Body of pancreas (tissue), 4 donors: ENCODE measurements at regions not wholly inside any gene's neighbourhood (a gene's known extent, or its start where the extent isn't known, plus 50 kb on each side); places are given as distances from the start of the nearest gene placed in this dataset.

Experiments used
- ATAC-seq: fragments of 150-250 bp; one replicate; pipeline ENCODE4 v1.9.1; 2016
- DNase-seq, 4 donors: peaks; one replicate each; pipeline ENCODE4 v3.0.0-alpha.2; 2019
- H3K27ac ChIP-seq, 4 donors: fragments of 200-600 bp; sonication (generic); 1 replicate in 3 of 4; 2 replicates in 1 of 4; pipeline versions ENCODE4 v1.5.1 to v1.6.1; 2016 to 2019; ENCODE audit warnings: mild to moderate bottlenecking in 1 of 4, mixed read lengths in 1 of 4, moderate library complexity in 1 of 4
- H3K27me3 ChIP-seq, 2 donors: fragments of 200-600 bp; sonication (generic); one replicate each; pipeline ENCODE4 v1.6.0; 2016; ENCODE audit warnings: mild to moderate bottlenecking in 1 of 2
- H3K36me3 ChIP-seq, 2 donors: fragments of 200-600 bp; sonication (generic); replicated peaks in 1 of 2; 2 replicates each; pipeline ENCODE4 v1.5.1; 2016; ENCODE audit warnings: low read depth in 2 of 2; ENCODE audit not compliant: insufficient read depth in 1 of 2
- H3K4me1 ChIP-seq: fragments of 200-600 bp; sonication (generic); one replicate; pipeline ENCODE4 v1.6.0; 2016
- H3K4me3 ChIP-seq, 2 donors: fragments of 200-600 bp; sonication (generic); 1 replicate in 1 of 2; 2 replicates in 1 of 2; pipeline ENCODE4 v1.5.1; 2016 to 2019
- H3K9me3 ChIP-seq, 3 donors: fragments of 200-600 bp; sonication (generic); 1 replicate in 2 of 3; 2 replicates in 1 of 3; pipeline ENCODE4 v1.5.1; 2016
- POLR2A ChIP-seq, 3 donors: fragments of 450-650 bp; IDR thresholded peaks; one replicate each; pipeline ENCODE4 v1.6.1; 2016; ENCODE audit warnings: antibody characterized with exemption in 3 of 3, mild to moderate bottlenecking in 2 of 3
- WGBS, 2 donors: methylation state at CpG; one replicate each; pipeline ENCODE4 v1.1.5; 2017; 5-methylcytosine and 5-hydroxymethylcytosine counted together
- intact Hi-C: fragments of 100-400 bp; cut with DNase I; formaldehyde crosslinking; loops from one replicate; pipeline ENCODE4 v1.15.1; 2023
- TF ChIP-seq, protein P1 (sequence below), 7 experiments: fragments of 450-650 bp in 4 of 7; fragments of 200-600 bp in 3 of 7; sonication (generic) in 3 of 7; IDR thresholded peaks; one replicate each; pipeline ENCODE4 v1.5.1; 2016 to 2019; ENCODE audit warnings: antibody characterized with exemption in 7 of 7

DNA sequence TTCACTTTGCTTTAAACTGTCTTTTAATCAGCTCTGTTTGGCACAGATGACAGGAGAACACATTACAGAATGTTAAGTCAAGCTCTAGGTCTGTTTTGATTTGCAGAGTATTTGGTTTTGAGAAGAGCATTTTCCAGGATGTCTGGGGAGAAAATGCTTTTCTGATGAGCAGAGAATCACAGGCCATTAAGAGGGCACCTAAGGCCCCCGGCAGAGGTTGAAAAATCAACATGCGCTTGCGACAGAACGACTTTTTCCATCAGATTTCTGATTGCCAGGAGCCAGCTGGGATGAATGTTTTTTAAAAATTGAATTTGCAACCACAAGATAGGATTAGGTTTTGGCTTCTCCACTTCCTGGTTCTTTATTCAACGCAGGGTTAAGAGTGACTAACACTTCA, 304.5 kb downstream of the JRKL start:
- ATAC-seq (no peak), DNase-seq (no peak)
- no peak overlapping the region for H3K27ac ChIP-seq
- no peaks in the 10 kb centered on the region for H3K36me3 ChIP-seq
- TF ChIP-seq, protein P1, sequence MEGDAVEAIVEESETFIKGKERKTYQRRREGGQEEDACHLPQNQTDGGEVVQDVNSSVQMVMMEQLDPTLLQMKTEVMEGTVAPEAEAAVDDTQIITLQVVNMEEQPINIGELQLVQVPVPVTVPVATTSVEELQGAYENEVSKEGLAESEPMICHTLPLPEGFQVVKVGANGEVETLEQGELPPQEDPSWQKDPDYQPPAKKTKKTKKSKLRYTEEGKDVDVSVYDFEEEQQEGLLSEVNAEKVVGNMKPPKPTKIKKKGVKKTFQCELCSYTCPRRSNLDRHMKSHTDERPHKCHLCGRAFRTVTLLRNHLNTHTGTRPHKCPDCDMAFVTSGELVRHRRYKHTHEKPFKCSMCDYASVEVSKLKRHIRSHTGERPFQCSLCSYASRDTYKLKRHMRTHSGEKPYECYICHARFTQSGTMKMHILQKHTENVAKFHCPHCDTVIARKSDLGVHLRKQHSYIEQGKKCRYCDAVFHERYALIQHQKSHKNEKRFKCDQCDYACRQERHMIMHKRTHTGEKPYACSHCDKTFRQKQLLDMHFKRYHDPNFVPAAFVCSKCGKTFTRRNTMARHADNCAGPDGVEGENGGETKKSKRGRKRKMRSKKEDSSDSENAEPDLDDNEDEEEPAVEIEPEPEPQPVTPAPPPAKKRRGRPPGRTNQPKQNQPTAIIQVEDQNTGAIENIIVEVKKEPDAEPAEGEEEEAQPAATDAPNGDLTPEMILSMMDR (IDR thresholded peaks at IDR 0.05) = no peak
- no peak for TF ChIP-seq POLR2A (IDR thresholded peaks at IDR 0.05)
- intact Hi-C loops = no loop called here
- WGBS, 2 donors = 61 to 74% methylated on average over 5 of the region's 5 CpGs
- no peaks in the 10 kb centered on the region for H3K4me1 ChIP-seq
- H3K9me3 ChIP-seq = no peaks in the 10 kb centered on the region
- no peaks in the 10 kb centered on the region for H3K27me3 ChIP-seq
- H3K4me3 ChIP-seq = no peak overlapping the region

DNA sequence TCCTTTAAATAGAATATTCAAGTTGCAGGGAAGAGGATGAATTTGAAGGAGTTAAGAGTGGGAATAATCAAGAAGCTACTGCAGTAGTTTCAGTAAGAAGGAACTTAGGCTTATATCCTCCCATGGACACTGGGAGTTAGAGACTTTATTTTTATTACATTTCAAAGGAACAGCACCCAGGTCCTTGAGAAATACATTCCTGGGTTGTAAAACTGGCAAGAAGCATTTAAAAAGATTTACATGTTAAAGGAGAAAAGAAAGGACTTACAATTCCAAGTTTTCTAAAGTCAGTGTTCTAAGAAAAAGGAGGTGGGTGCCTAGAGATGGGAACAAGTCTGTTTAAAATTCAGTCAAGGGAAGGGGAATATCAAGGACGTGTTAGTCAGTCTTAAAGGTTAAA, 306.9 kb downstream of the JRKL start:
- DNase-seq (no peak), ATAC-seq (no peak)
- H3K4me1 ChIP-seq = no peaks in the 10 kb centered on the region
- WGBS, 2 donors = 13 to 14% methylated on average over 1 of the region's 1 CpG
- no peak overlapping the region for H3K27ac ChIP-seq
- intact Hi-C loops = no loop called here
- H3K36me3 ChIP-seq = no peaks in the 10 kb centered on the region
- no peaks in the 10 kb centered on the region for H3K9me3 ChIP-seq
- H3K27me3 ChIP-seq = no peaks in the 10 kb centered on the region
- TF ChIP-seq POLR2A (IDR thresholded peaks at IDR 0.05) = no peak
- TF ChIP-seq, protein P1 (IDR thresholded peaks at IDR 0.05) = no peak
- H3K4me3 ChIP-seq = no peak overlapping the region

DNA sequence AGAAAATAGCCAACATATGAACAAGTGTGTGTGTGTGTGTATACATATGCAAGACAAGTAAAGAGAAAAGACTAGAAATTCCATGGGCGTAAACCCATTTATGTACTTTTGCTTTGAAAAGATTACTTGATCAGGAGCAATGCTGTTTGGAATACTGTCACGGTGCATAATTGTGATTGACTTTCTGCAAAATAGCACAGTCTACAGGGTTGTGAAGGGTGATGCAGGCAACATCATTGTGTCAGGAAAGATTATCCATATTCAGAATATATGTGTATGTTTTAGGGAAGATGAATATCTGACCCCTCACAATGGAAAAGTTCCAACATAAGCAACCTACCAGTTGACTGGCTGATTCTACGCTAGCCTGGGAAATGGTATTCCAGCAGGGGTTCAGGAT, 307.7 kb downstream of the JRKL start:
- Histone ChIP-seq H3K36me3 (no peaks in the 10 kb centered on the region), H3K27ac (no peak overlapping the region), H3K4me3 (no peak overlapping the region), H3K27me3 (no peaks in the 10 kb centered on the region), H3K4me1 (no peaks in the 10 kb centered on the region), H3K9me3 (no peaks in the 10 kb centered on the region)
- intact Hi-C loops = no loop called here
- ATAC-seq (no peak), DNase-seq (no peak)
- 75 to 77% methylated on average over 3 of the region's 3 CpGs for WGBS, 2 donors
- TF ChIP-seq POLR2A (IDR thresholded peaks at IDR 0.05) = no peak
- TF ChIP-seq, protein P1 (IDR thresholded peaks at IDR 0.05) = no peak

DNA sequence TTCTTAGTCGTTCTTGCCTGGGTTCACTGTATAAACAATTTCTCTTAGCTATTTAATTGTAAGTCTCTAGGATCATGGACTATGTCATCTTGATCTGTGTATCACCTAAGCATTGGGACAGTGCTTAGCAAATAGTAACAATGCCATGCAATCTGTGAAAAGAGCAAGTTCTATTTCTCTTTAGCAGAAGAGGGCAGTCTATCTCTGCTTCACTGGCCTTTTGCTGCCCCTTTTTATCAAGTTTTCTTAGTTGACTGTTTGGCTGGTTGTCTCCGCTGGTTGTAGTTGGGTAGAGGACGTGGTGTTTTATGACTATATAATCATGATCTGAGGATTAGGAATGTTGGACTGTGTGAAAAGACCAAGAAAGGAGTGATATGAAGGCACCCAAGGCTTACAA, 315.0 kb downstream of the JRKL start:
- no peak for DNase-seq

DNA sequence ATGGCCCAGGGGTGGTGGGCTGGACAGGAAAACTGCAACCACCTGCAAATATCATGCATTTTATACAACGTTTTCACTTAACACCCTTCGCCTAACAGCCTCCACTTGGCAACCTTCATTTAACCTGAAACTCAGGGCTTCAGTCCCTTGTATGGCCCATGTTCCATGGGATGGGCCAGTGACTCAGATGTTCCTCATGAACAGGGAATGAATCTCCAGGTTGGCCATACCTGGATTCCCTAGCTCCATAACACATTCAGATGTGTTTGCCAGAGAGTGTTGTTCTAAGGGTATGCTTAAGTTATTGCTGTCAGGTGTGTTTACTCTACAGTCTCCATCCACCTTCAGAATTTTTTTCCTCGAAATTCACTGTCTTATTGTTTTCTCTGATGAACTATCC, 316.9 kb downstream of the JRKL start:
- WGBS, 2 donors = 49 to 57% methylated on average over 3 of the region's 3 CpGs
- Histone ChIP-seq H3K27ac (no peak overlapping the region), H3K36me3 (no peaks in the 10 kb centered on the region), H3K9me3 (no peaks in the 10 kb centered on the region), H3K27me3 (no peaks in the 10 kb centered on the region), H3K4me3 (no peak overlapping the region), H3K4me1 (no peaks in the 10 kb centered on the region)
- no peak for ATAC-seq
- DNase-seq = no peak
- intact Hi-C loops = no loop called here
- TF ChIP-seq POLR2A (IDR thresholded peaks at IDR 0.05) = no peak
- TF ChIP-seq, protein P1 (IDR thresholded peaks at IDR 0.05) = no peak

More for the DNA sequence above, 315.0 kb downstream of the JRKL start:
- Histone ChIP-seq H3K27me3 (no peaks in the 10 kb centered on the region), H3K36me3 (no peaks in the 10 kb centered on the region), H3K4me3 (no peak overlapping the region), H3K9me3 (no peaks in the 10 kb centered on the region), H3K4me1 (no peaks in the 10 kb centered on the region), H3K27ac (no peak overlapping the region)
- no peak for TF ChIP-seq POLR2A (IDR thresholded peaks at IDR 0.05)
- TF ChIP-seq, protein P1 (IDR thresholded peaks at IDR 0.05) = no peak
- 39 to 42% methylated on average over 3 of the region's 3 CpGs for WGBS, 2 donors
- no peak for ATAC-seq
- intact Hi-C loops = no loop called here
